ENCODE measurements at regions not wholly inside any gene's neighbourhood (a gene's known extent, or its start where the extent isn't known, plus 50 kb on each side); places are given as distances from the start of the nearest gene placed in this dataset.

DNA sequence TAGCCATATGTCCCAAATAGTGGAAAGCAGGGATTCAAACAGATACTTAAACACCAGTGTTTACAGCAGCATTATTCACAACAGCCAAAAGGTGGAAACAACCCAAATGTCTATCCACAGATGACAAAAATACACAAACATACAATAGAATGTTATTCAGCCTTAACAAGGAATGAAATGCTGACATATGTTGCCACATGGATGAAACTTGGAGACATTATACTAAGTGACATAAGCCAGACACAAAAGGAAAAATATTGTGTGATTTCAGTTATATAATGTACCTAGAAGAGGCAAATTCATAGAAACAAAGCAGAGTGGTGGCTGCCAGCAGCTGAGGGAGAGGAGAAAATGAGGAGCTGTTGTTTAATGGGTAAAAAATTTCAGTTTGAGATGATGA lies 533.9 kb upstream of the FZD8 start:
- DNase-seq (no peak), ATAC-seq (no peak)
- no peaks in the 10 kb centered on the region for H3K27me3 ChIP-seq (ENCODE audit: control insufficient read depth, insufficient read depth, low read length)
- TF ChIP-seq, protein P1, sequence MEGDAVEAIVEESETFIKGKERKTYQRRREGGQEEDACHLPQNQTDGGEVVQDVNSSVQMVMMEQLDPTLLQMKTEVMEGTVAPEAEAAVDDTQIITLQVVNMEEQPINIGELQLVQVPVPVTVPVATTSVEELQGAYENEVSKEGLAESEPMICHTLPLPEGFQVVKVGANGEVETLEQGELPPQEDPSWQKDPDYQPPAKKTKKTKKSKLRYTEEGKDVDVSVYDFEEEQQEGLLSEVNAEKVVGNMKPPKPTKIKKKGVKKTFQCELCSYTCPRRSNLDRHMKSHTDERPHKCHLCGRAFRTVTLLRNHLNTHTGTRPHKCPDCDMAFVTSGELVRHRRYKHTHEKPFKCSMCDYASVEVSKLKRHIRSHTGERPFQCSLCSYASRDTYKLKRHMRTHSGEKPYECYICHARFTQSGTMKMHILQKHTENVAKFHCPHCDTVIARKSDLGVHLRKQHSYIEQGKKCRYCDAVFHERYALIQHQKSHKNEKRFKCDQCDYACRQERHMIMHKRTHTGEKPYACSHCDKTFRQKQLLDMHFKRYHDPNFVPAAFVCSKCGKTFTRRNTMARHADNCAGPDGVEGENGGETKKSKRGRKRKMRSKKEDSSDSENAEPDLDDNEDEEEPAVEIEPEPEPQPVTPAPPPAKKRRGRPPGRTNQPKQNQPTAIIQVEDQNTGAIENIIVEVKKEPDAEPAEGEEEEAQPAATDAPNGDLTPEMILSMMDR (IDR thresholded peaks at IDR 0.05): no peak
- Mint-ChIP-seq H3K27ac (no peak overlapping the region), H3K27me3 (ENCODE audit: low read depth in 2 of 2) (no peaks in the 10 kb centered on the region), H3K4me3 (no peak overlapping the region), H3K9me3 (peaks cover 5% of the 10 kb centered on the region in 2 donors), H3K36me3 (no peaks in the 10 kb centered on the region), H3K4me1 (no peaks in the 10 kb centered on the region)
- intact Hi-C loops (cut with micrococcal nuclease): no loop called here
- no peak overlapping the region for H3K4me3 ChIP-seq (ENCODE audit: low read length)
- H3K36me3 ChIP-seq (ENCODE audit: control insufficient read depth, insufficient read depth, low read length): no peaks in the 10 kb centered on the region
- H3K9me3 ChIP-seq (ENCODE audit: control insufficient read depth, insufficient read depth, low read length): no peaks in the 10 kb centered on the region
- no peaks in the 10 kb centered on the region for H3K4me1 ChIP-seq (ENCODE audit: control insufficient read depth, insufficient read depth, low read length)
- no peak overlapping the region for H3K27ac ChIP-seq (ENCODE audit: low read length)

DNA sequence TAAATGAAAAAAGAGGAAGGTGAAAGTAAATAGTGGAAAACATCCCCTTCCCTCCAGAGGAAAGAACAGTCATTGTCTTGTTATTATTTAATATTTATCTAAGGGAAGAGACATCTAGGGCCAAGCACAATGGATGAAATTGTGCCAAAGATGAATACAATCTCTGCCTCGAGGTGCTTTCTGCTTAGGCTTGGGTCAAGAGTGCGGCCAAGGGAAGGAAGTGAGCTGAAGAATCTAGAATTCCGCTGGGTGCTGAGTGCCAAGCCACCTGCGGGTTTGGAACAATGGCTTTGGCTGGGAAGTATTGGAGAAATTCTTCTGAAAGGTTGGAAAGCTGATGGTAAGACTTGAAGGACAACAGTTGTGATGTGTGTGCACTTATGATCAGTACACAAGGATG lies 531.3 kb upstream of the FZD8 start:
- Mint-ChIP-seq H3K9me3 (peaks cover 2 to 4% of the 10 kb centered on the region in 2 donors), H3K27ac (no peak overlapping the region), H3K27me3 (ENCODE audit: low read depth in 2 of 2) (no peaks in the 10 kb centered on the region), H3K4me1 (no peaks in the 10 kb centered on the region), H3K36me3 (no peaks in the 10 kb centered on the region), H3K4me3 (no peak overlapping the region)
- H3K9me3 ChIP-seq (ENCODE audit: control insufficient read depth, insufficient read depth, low read length): no peaks in the 10 kb centered on the region
- TF ChIP-seq, protein P1 (IDR thresholded peaks at IDR 0.05): no peak
- H3K36me3 ChIP-seq (ENCODE audit: control insufficient read depth, insufficient read depth, low read length): no peaks in the 10 kb centered on the region
- H3K27me3 ChIP-seq (ENCODE audit: control insufficient read depth, insufficient read depth, low read length): no peaks in the 10 kb centered on the region
- H3K4me1 ChIP-seq (ENCODE audit: control insufficient read depth, insufficient read depth, low read length): no peaks in the 10 kb centered on the region
- no peak overlapping the region for H3K4me3 ChIP-seq (ENCODE audit: low read length)
- DNase-seq (no peak), ATAC-seq (no peak)
- intact Hi-C loops (cut with micrococcal nuclease): no loop called here
- 45% methylated on average over 4 of the region's 4 CpGs for WGBS (ENCODE audit: insufficient coverage)
- H3K27ac ChIP-seq (ENCODE audit: low read length): no peak overlapping the region

DNA sequence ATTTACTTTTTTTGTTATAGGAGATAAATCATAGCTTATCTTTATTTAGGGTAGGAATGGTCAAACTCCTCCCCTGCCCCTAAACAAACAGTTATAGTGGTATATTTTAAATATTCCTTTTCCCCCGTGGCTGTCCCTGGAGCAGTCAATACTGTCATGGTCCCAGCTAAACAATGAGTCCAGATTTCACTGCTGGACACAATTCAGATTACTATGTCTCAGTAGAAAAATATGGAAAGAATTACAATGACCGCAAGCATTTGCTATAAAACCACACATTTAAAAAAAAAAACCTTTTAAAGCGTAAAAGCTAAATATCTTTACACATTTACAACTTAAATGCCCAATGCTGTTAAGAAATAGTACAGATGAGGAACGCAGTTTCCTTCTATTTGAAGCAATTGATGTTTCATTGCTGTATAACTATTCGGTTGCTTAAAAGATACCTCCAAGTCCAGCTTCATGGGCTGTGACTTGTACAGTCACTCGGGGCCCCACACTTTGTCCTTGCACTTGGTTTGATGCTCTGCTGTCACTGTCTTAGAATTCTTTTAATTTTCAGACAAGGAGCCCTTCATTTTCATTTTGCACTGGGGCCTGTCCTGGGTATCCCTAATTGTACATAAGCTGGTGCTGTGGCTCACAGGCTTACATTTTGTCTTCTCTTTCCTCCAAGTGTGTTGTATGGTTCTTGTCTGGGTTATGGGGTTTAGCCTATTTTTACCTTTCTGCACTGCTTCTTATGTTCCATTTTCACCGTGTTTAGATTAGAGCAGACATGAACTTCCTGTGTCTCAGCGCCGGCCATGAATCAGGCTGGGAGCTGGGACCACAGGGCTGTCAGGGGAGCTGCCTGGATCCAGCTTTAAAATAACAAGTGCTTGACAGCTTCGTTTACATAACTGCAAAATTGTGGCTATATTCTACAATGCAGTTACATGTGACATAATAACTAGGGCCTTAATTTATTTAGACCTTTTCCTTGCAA lies 530.2 kb upstream of the FZD8 start:
- peaks cover 2 to 4% of the 10 kb centered on the region in 2 donors for H3K9me3 Mint-ChIP-seq
- intact Hi-C loops (cut with micrococcal nuclease): no loop called here
- no peak overlapping the region for H3K4me3 Mint-ChIP-seq
- H3K36me3 Mint-ChIP-seq: no peaks in the 10 kb centered on the region
- H3K27ac ChIP-seq (ENCODE audit: low read length): no peak overlapping the region
- H3K9me3 ChIP-seq (ENCODE audit: control insufficient read depth, insufficient read depth, low read length): no peaks in the 10 kb centered on the region
- no peaks in the 10 kb centered on the region for H3K27me3 Mint-ChIP-seq (ENCODE audit: low read depth in 2 of 2)
- DNase-seq (no peak), ATAC-seq (no peak)
- 48% methylated on average over 10 of the region's 10 CpGs for WGBS (ENCODE audit: insufficient coverage)
- no peaks in the 10 kb centered on the region for H3K4me1 ChIP-seq (ENCODE audit: control insufficient read depth, insufficient read depth, low read length)
- H3K4me3 ChIP-seq (ENCODE audit: low read length): no peak overlapping the region
- H3K27ac Mint-ChIP-seq: no peak overlapping the region
- TF ChIP-seq, protein P1 (IDR thresholded peaks at IDR 0.05): no peak
- H3K27me3 ChIP-seq (ENCODE audit: control insufficient read depth, insufficient read depth, low read length): no peaks in the 10 kb centered on the region
- no peaks in the 10 kb centered on the region for H3K36me3 ChIP-seq (ENCODE audit: control insufficient read depth, insufficient read depth, low read length)
- H3K4me1 Mint-ChIP-seq: no peaks in the 10 kb centered on the region

Measured in natural killer cell (primary cell).